AG04449 (cell line): ENCODE measurements at regions not wholly inside any gene's neighbourhood (a gene's known extent, or its start where the extent isn't known, plus 50 kb on each side); places are given as distances from the start of the nearest gene placed in this dataset.
A peak's percentile ranks its signal among the peaks of the same experiment; 100 is the strongest.

Experiments used
- CTCF ChIA-PET: fragments of 350-600 bp; formaldehyde crosslinking; extraction: SDS; loops from one replicate; lab custom pipeline; 2021; ENCODE audit warnings: antibody characterized with exemption; lab: Yijun Ruan, JAX
- POLR2A ChIA-PET: fragments of 400-600, 350-600 bp; formaldehyde crosslinking; extraction: SDS; loops from one replicate; lab custom pipeline; 2020; ENCODE audit warnings: antibody characterized with exemption, inconsistent platforms; lab: Yijun Ruan, JAX
- DNase-seq: peaks from one replicate; pipeline ENCODE4 v3.0.0-alpha.2; 2010; ENCODE audit warnings: low read depth, low spot score
- H3K4me3 ChIP-seq: 2 replicates; pipeline ENCODE4 v1.5.1; 2011; ENCODE audit warnings: low read depth, mild to moderate bottlenecking, control low read depth, low read length
- CTCF ChIP-seq: IDR thresholded peaks from one replicate; pipeline ENCODE4 v1.5.1; 2011; ENCODE audit warnings: mild to moderate bottlenecking, moderate library complexity, low read length, control low read depth, inconsistent platforms; ENCODE audit not compliant: insufficient read depth; ENCODE audit errors: missing control alignments

GRCh38 chr4:121277194-121278105 lies 103.4 kb downstream of the QRFPR start:
- CTCF ChIA-PET: no interaction called here

GRCh38 chr4:121273191-121273590 lies 107.6 kb downstream of the QRFPR start:
- no peak for TF ChIP-seq CTCF
- POLR2A ChIA-PET: no interaction called here
- no peak overlapping the region for H3K4me3 ChIP-seq
- CTCF ChIA-PET: interaction anchor here (1.3 kb wide), 1 partner anchor 19 kb away, joined by 6 read pairs; no protein-coding TSS in a partner anchor
- no peak for DNase-seq

More at GRCh38 chr4:121277194-121278105, 103.4 kb downstream of the QRFPR start:
- no peak for DNase-seq
- peak; percentile 15 for TF ChIP-seq CTCF
- POLR2A ChIA-PET: no interaction called here
- no peak overlapping the region for H3K4me3 ChIP-seq

GRCh38 chr4:121272526-121272925 lies 108.3 kb downstream of the QRFPR start:
- H3K4me3 ChIP-seq: no peak overlapping the region
- ChIA-PET CTCF (interaction anchor here (1.3 kb wide), 1 partner anchor 18 kb away, joined by 6 read pairs; no protein-coding TSS in a partner anchor), POLR2A (no interaction called here)
- DNase-seq: no peak
- TF ChIP-seq CTCF: no peak

- POLR2A ChIA-PET: no interaction called here
- DNase-seq: no peak
Measured at GRCh38 chr4:121270389-121270788, 106.3 kb upstream of the TNIP3 start.

GRCh38 chr4:121269001-121269400 lies 104.9 kb upstream of the TNIP3 start:
- TF ChIP-seq CTCF: no peak
- no peak for DNase-seq
- ChIA-PET POLR2A (no interaction called here), CTCF (no interaction called here)
- no peak overlapping the region for H3K4me3 ChIP-seq

More at GRCh38 chr4:121270389-121270788, 106.3 kb upstream of the TNIP3 start:
- no peak for TF ChIP-seq CTCF
- no peak overlapping the region for H3K4me3 ChIP-seq
- CTCF ChIA-PET: no interaction called here

GRCh38 chr4:121266982-121267381 lies 102.9 kb upstream of the TNIP3 start:
- no peak for TF ChIP-seq CTCF
- DNase-seq: no peak
- ChIA-PET CTCF (interaction anchor here (1.0 kb wide), 1 partner anchor 75 kb away, joined by 3 read pairs; no protein-coding TSS in a partner anchor), POLR2A (no interaction called here)
- H3K4me3 ChIP-seq: no peak overlapping the region
